HL-60 (cell line): ENCODE measurements at regions not wholly inside any gene's neighbourhood (a gene's known extent, or its start where the extent isn't known, plus 50 kb on each side); places are given as distances from the start of the nearest gene placed in this dataset.

Experiments
- DNase-seq, 2 experiments: peaks; one replicate each; pipeline ENCODE4 v3.0.0-alpha.2; 2010 to 2020; ENCODE audit warnings: low read depth in 1 of 2, low spot score in 1 of 2
- H3K27ac ChIP-seq: fragments of 250-450 bp; sonication (Bioruptor Pico); replicated peaks from 2 replicates; pipeline ENCODE4 v1.5.1; 2020; ENCODE audit warnings: mild to moderate bottlenecking, moderate library complexity
- H3K27me3 ChIP-seq: fragments of 250-450 bp; sonication (Bioruptor Pico); 2 replicates; pipeline ENCODE4 v1.5.1; 2021; ENCODE audit warnings: mild to moderate bottlenecking, moderate library complexity; ENCODE audit not compliant: insufficient read depth, poor library complexity, severe bottlenecking
- H3K4me3 ChIP-seq: replicated peaks from 2 replicates; pipeline ENCODE4 v1.5.1; 2011; ENCODE audit warnings: mild to moderate bottlenecking, control low read depth, low read length; ENCODE audit not compliant: insufficient read depth
- CTCF ChIP-seq: IDR thresholded peaks from one replicate; pipeline ENCODE4 v1.5.1; 2011; ENCODE audit warnings: low read length, control low read depth, inconsistent platforms; ENCODE audit not compliant: insufficient read depth
- GABPA ChIP-seq: IDR thresholded peaks from 2 replicates; pipeline ENCODE4 v1.6.1; 2012; ENCODE audit warnings: low read depth
- POLR2AphosphoS5 ChIP-seq: IDR thresholded peaks from 2 replicates; pipeline ENCODE4 v1.6.1; 2012; ENCODE audit warnings: low read depth
- REST ChIP-seq: IDR thresholded peaks from 2 replicates; pipeline ENCODE4 v1.6.1; 2012; ENCODE audit warnings: low read depth; ENCODE audit not compliant: insufficient replicate concordance
- SPI1 ChIP-seq: IDR thresholded peaks from 2 replicates; pipeline ENCODE4 v1.6.1; 2012; ENCODE audit warnings: low read depth, mild to moderate bottlenecking, borderline replicate concordance

- Histone ChIP-seq H3K27me3 (no peaks in the 10 kb centered on the region), H3K4me3 (no peak overlapping the region), H3K27ac (no peak overlapping the region)
- no peak for TF ChIP-seq CTCF
- no peak for TF ChIP-seq POLR2AphosphoS5
- no peak for TF ChIP-seq GABPA
- no peak for TF ChIP-seq SPI1
- TF ChIP-seq REST: no peak
- DNase-seq: no peak
These were observed 712.1 kb upstream of the IGFBP3 start for GRCh38 chr7:46633200-46633599.

- DNase-seq: no peak
- H3K27me3 ChIP-seq: no peaks in the 10 kb centered on the region
- H3K27ac ChIP-seq: no peak overlapping the region
- H3K4me3 ChIP-seq: no peak overlapping the region
- TF ChIP-seq CTCF: no peak
- no peak for TF ChIP-seq GABPA
- TF ChIP-seq POLR2AphosphoS5: no peak
- no peak for TF ChIP-seq REST
- no peak for TF ChIP-seq SPI1
These were observed 709.0 kb upstream of the IGFBP3 start for GRCh38 chr7:46630031-46630430.

- Histone ChIP-seq H3K27me3 (no peaks in the 10 kb centered on the region), H3K4me3 (no peak overlapping the region), H3K27ac (no peak overlapping the region)
- no peak for TF ChIP-seq GABPA
- TF ChIP-seq POLR2AphosphoS5: no peak
- DNase-seq: no peak
These were observed 707.3 kb upstream of the IGFBP3 start for GRCh38 chr7:46628389-46628788.

GRCh38 chr7:46626691-46627310, 705.7 kb upstream of the IGFBP3 start:
- no peak for DNase-seq

More at GRCh38 chr7:46626691-46627310, 705.7 kb upstream of the IGFBP3 start:
- no peaks in the 10 kb centered on the region for H3K27me3 ChIP-seq
- no peak overlapping the region for H3K4me3 ChIP-seq
- no peak overlapping the region for H3K27ac ChIP-seq
- TF ChIP-seq REST (no peak), GABPA (no peak), CTCF (no peak), POLR2AphosphoS5 (no peak), SPI1 (no peak)
